GM10266 (cell line): ENCODE measurements at regions not wholly inside any gene's neighbourhood (a gene's known extent, or its start where the extent isn't known, plus 50 kb on each side); places are given as distances from the start of the nearest gene placed in this dataset.
"Not testable (repeated sequence)": the region's sequence is repeated elsewhere in the genome, so short reads cannot be mapped to it uniquely, and the experiment has no call there.

Experiments used
- DNase-seq: peaks from one replicate; pipeline ENCODE4 v3.0.0; 2012; ENCODE audit errors: extremely low spot score
- CTCF ChIP-seq: IDR thresholded peaks from 2 replicates; pipeline ENCODE4 v1.5.1; 2012; ENCODE audit warnings: mild to moderate bottlenecking, low read depth; ENCODE audit not compliant: control insufficient read depth, insufficient read depth; ENCODE audit errors: missing control alignments

- not testable (repeated sequence) for DNase-seq
These were observed 126.4 kb downstream of the RBM46 start for GRCh38 chr4:154907345-154908045.

- DNase-seq = no peak
- TF ChIP-seq CTCF = no peak
These were observed 127.1 kb downstream of the RBM46 start for GRCh38 chr4:154908168-154908567.

GRCh38 chr4:154911097-154911496 lies 130.0 kb downstream of the RBM46 start:
- TF ChIP-seq CTCF = no peak
- no peak for DNase-seq

GRCh38 chr4:154911608-154912098 lies 130.6 kb downstream of the RBM46 start:
- no peak for DNase-seq

GRCh38 chr4:154916068-154916467 lies 135.0 kb downstream of the RBM46 start:
- no peak for DNase-seq
- no peak for TF ChIP-seq CTCF

More at GRCh38 chr4:154911608-154912098, 130.6 kb downstream of the RBM46 start:
- no peak for TF ChIP-seq CTCF

- TF ChIP-seq CTCF = no peak
- no peak for DNase-seq
These were observed 146.1 kb downstream of the RBM46 start for GRCh38 chr4:154927126-154927680.

- DNase-seq = no peak
- no peak for TF ChIP-seq CTCF
These were observed 147.7 kb downstream of the RBM46 start for GRCh38 chr4:154928640-154929257.
